ENCODE measurements at regions not wholly inside any gene's neighbourhood (a gene's known extent, or its start where the extent isn't known, plus 50 kb on each side); places are given as distances from the start of the nearest gene placed in this dataset.

DNA sequence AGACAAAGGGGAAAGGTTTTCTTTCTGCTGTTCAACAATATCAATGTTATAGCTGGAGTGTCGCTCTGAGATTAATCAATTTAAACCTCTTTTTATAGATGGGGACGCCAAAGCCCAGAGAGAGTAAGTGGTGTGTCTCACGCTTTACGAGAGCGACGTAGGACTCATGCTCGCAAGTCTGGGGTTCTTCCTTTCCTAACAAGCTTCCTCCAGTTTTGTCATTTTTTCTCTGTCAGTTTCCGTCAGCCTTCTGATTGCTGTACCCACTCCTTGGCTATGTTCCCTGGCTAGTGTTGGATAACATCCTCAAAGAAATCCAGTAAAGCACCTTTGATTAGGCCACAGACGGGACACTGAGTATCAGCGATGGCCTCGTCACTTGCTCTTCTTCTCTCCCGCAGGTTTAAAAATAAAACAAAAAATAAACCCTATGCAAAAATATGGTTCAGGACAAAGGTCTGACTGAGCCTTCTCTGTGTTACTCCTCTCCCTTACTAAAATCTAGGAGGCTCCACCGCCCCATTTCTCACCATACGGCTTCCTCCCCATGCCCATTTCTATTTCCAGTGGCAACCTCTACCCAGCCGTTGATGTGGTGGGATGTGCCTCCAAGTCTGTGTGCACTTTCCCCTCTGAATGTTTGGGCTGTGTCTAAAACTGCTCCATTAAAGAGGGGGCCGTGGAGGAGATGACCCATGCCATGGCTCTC is 172.7 kb upstream of the PARP11 start:
- no peak for DNase-seq

DNA sequence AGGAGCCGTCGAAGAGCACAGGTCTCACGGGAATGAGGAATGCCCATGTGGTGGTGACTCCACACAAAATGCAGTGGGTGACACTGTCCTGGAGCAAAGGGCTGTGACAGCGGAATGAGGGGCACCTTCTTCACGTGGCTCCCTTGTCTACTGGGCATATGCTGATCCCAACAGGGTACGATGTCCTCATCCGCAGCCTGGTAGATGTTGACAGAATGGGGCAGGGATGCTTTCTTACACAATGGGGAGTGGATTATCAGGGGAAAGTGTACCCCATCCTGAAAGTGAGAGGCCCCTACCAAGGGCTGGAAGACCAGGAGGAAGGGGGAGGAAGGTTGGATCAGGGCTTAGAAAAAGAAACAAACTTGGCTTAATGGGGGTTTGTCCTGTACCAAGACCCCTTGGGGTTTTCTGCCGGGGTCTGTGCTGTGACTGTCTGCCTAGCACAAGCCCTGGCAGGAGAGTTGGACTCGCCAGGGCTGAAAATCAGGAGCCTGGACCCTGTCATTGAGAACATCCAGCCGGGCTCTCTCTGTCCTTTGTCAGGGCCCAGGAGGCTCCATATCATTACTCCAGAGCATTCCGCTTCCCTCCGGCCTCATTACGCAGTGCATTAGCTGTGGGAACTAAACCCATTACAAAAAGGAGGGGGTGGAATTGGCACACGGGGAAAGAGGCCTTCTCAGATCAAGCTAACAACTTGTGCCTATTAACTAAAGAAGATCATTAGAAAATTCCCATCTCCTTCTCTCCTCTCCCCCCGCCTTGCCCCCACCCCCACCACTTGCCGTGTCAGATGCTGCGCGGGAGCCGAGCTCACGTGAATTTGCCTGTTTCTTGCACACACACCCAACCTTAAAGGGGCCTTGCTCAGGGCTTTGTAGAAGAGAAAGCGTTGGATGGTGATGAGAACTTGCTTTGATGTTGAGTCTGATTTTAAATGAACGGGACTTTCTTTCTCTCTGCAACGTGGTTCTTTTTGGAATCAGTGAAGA is 171.8 kb upstream of the PARP11 start:
- no peak for DNase-seq

DNA sequence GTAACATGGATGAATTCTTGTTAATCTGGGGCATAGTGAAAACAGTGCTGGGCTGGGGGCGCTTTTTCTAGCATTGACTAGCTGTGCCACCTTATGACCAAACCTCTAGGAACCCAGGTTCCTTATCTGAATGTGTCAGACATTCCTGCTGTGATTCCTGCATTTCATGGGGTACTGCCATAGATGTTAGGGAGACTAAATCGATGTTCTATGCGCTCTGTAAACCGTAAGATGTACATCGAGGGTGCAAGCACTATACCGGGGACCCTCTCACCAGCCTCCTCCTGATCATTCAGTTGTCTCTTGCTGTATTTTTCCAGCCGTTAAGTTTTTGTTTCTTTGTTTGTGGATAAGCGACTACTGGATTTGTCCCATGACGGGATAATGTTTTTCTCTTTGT is 170.9 kb upstream of the PARP11 start:
- no peak for DNase-seq

DNA sequence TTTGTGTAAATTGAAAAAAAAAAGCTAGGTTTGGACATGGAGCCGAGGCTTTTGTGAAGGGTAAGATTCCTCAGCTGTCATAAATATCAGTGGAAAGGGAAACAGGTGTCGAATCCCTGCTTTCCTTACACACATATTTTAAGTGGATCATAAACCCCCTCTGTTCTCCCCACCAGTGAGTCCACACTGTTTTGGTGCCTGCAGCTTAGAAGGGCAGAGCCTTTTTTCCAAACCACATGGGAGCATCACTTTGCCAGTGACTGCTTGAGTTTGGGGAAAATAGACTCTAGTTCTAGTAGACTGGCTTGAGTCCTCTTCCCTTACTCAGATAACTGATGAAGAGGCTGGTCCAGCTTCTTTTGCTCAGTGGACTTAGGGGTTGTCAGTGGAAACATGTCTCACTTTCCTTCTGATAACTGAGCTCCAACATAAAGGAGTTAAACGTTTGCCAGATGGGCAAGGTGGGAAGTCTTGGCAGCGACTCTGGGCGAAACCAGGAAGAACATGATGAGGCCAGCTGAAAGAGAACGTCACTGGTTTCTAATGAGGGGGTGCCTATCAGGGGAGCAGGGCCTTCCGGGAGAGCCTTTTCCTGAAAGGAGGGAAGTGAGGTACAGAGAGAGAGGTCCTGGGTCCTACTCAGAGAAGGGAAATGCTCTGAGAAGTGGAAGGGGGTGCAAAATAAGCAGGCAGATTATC is 168.1 kb upstream of the PARP11 start:
- no peak for DNase-seq

DNA sequence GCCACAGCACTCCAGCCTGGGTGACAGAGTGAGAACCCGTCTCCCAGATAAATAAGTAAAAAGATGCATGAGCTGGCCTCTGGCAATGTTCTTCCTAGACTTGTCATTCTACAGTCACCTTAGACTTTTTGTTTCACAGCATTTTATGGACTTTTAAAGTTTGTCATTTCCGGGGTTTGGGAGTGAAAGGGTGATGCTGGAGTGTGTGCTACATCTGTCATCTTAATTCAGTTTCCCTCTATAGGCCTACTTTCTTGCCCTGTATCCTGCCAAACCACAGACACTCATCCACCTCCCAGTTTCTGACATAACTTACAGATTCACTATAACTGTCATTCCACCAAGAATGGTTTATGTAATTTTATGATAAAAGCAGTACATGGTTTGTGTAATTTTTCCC is 166.7 kb upstream of the PARP11 start:
- DNase-seq: no peak

DNA sequence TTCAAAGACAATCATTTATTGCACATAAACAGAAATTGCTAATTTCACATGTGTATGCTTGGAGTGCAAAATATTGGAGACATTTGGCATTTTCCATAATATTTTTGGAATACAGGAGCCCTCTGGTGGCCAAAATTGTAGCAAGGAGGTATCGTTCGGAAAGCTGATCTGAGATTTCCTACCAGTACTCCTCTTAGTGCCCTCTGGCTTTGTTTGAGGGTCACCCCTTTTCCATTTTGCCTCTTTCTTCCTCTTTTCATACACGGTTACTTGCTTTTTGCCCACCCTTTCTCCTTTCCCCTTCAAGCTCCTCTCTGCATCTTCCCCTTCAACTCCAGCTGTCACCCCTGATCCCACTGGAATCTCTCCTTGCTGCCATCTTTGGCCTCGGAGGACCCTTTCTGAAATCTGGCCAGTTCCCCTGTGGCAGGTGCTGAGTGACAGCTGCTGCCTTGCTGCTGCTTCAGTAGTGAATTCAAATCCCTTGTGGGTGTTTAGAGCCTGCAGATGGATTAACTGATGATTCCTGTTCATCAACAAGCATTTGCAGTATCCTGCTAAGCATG is 164.6 kb upstream of the PARP11 start:
- DNase-seq: peak; percentile 21

DNA sequence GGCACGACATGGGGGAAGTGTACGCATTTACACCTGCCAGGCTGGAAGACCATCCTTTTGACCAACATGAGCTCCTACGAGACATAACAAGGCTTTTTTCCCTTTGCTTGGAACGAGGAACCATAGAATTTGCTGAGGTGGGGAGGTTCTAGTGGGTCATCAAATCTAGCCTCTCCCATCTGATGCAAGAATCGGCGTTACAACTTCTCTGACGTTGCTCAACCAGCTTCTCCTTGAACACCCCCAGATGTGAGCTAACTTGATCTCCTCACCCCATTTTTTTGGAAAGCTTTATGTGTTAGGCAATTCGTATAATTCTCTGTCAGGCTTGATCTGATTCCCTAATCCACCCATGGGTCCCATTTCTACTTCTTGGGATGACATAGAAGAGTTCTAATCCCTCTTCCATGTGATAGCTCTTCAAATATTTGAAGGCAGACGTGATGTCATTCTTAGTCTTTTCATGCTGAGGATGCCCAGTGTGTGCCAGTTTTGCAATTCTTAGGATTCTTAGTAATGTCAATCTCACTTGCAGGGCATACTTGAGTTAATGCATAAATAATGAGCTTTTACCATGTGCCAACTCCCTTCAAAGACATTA is 163.6 kb upstream of the PARP11 start:
- DNase-seq: no peak

DNA sequence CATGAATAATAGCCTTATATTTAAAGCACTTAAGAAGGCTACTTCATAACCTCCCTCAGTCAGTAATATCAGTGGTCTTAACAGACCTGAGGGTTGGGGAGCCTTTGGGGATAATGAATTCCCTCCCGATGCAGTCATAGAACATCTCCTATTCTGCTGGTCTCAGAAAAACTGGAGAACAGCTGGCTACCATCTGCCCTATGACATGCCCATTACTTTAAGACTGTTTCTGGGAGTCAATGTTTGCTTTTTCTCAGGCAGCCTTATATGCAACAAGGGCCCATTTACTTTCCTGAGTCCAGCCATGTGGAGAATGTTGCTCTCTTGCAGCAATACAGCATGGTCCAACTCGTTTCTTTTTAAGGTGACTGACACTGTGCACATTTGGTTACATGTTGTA is 161.7 kb upstream of the PARP11 start:
- DNase-seq: no peak

DNA sequence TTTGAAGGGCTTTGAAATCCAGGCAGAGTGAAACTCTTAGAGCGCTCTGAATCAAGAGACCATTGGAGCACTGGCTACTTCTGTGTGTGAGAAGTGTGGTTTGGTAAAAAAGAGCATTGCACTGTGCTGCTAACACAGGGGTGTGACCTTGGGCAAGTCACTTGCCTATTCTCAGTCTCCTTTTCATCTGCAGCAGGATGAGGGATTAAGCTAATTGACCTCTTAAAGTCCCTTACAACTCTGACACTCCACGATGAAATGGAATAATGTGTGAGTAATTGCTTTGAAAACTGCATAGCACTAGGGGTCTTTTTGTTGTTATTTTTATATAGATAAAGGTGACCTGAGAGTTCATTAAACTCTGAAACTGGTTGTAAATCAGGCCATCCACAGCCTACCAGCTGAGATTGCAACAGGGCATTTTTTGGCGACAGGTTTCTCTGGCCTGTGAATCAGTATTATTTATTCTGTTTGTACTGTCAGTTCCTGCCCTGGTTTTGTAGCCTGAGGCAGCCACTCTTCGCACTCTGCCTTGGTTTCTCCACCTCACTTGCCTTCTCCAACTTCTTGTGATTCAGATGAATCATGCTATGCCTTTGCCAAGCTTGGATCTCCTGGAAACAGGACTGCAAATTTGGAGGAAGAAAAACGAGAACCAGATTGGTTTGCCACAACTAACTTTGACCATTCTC is 159.9 kb upstream of the PARP11 start:
- DNase-seq: no peak

DNA sequence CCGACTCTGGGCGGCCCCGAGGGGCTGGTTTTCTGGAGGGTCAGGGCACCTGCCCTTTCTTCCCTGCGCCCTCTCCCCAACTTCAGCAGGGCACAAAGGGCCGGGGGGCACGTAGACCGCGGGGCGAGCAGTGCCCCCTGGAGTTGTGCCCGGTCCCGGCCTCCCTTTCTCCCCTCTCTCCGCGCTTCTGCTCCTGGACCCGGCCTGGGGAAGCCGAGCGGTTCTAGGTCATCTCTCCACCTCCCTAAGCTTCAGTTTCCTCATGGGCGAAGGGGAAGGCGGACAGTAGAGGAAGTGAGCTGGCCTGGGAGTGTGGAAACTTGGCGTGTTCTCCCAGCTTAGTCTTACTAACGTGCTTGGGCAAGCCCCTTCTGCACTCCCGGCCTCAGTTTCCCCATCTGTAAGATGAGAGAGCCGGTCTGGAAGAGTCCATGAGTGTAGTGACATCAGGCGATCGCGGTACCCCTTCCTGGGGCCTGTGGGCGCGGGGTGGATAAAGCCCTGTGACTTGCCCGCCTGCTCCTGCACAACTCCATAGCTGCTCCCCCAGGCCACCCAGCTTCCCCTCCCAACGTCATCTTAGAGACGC is 158.6 kb upstream of the PARP11 start:
- no peak for DNase-seq

DNA sequence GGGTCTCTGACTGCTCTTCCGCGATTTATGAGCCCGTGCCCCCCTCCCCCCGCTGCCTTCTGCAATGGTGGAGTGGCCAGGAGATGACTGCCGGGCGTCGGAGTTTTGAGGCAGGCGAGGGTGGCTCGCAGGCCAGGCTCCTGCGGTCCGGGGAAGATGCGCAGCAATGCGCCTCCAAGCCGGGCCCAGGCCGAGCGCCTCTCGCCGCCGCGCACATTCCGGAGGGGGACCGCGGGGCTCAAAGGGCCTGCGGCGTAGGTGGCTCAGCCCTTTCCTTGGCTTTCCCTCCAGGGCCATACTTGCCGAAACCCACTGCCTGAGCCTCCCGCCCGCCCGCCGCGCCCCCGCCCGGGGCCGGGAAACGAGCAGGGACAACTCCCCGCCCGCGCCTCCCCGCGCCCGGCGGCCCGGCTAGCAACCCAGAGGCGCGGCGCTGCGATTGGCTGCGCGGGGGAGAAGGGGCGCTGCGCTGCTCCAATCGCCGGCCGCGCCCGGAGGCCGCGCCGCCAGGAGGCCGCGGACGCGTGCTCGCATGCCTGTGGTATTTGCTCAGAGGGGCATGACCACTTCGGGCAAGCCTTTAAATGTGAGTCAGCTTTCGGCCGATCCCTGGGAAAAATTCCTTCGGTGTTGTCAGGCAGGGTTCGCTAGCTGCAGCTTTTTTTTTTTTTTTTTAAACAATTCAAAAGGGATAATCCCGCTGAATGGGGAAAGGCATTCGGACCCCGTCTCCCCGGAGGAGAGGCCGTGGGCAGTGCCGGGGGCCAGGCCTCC is 157.9 kb upstream of the PARP11 start:
- DNase-seq: peak; percentile 6

DNA sequence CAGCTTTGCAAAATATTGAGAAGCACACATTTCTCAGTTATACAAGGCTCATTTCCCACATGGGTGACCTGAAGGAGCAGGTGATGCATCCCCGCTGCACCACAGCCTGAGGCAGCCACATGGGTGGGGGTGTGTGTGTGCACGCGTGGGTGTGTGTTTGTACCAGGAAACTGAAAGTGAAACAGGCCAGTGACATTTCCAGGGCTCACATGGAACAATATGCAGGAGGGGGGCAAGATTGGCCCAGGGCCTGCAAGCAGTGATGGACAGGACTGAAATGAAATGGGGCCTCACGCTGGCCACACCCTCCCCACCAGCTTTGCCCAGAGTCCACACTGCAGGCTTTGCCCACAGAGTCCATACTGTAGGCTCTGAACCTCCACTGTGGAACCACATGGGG is 154.2 kb upstream of the PARP11 start:
- DNase-seq: no peak

DNA sequence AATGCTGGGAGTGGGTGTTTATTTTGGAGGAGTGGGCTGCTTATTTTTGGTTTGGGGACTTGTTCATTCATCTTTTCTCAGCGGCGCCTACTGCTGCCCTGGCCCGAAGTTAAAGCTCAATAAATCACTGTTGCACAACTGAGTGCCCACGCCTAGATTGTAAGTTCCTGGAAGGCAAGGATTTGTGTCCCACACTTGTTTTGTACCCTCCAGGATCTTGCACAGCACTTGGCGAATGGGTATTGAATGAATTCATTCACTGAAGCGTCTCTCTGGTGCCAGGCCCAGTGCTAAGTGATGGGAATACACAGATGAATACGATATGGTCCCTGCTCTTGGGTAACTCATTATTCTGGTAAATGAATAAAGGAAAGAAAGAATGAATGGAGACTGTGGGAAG is 153.3 kb upstream of the PARP11 start:
- no peak for DNase-seq

DNA sequence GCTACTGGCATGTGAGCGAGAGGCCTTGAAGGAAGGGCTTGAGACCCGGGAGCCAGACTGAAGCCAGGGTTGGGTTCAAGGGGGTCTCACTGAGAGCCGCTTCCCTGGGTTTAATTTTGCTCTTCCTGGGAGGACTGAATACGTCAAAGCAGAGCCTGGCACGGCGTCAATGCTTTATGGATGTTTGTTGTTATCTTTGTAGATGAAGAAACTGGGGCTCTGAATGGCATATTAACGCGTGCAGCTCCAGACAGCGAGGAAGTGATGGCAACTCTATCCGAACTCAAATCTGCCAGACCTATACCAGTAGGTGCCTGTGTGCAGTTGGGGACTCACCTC is 152.8 kb upstream of the PARP11 start:
- no peak for DNase-seq

DNA sequence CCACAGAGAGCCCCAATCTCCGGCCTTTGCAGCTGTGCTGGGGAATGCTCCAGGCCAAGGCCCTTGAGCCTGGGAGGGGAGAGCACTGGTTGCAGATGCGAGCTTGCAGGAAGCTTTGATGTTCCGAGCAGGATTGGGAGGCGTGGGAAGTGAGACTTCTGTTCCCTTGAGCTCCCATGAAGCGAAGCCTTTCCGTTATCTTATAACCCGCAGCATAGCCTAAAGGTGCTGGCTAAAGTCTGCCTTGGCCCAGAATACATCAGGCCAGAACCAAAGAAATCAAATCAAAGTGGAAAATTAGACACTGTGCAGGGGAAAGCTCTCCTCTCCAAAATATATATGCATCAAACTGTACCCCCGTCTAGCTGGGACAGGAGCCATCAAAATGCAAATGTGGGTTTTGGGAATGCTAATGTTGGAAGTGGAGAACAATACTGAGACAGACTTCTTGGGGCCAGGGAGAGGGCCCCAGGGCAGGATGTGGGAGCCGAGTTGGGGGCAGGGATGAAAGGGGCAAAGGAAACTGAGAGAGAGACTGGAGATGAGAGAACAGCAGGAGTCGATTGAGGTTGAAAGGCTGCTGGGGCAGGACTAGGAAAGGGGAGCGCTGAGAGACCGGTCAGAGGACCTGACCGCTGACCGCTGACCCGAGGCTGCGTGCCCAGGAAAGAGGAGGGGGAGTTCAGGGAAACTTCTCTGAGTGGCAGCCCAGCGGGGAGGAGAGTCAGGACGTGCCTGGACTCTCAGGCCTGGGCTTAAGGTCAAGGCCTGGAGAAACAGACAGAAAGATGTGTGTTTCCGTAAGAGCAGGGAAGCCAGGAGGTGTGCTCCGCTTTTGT is 152.2 kb upstream of the PARP11 start:
- DNase-seq: no peak

DNA sequence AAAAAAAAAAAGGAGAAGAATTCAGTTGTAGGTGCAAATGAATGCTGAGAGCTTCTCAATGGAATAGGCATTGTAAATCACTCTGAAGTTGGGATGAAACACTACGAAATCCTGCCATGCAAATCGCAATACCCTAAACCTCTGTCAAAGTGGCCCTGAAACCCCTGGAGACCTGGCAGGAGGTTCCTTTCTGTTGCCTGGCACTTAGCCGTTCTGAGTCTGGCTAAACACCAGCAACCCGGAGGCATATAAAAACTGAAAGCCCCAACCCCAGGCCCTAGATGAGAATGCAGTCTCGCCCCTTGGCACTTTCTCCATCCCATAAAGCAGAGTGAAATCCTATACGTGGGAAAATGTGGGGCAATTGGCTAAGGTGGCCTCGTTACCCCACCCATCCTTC is 151.5 kb upstream of the PARP11 start:
- DNase-seq: no peak

DNA sequence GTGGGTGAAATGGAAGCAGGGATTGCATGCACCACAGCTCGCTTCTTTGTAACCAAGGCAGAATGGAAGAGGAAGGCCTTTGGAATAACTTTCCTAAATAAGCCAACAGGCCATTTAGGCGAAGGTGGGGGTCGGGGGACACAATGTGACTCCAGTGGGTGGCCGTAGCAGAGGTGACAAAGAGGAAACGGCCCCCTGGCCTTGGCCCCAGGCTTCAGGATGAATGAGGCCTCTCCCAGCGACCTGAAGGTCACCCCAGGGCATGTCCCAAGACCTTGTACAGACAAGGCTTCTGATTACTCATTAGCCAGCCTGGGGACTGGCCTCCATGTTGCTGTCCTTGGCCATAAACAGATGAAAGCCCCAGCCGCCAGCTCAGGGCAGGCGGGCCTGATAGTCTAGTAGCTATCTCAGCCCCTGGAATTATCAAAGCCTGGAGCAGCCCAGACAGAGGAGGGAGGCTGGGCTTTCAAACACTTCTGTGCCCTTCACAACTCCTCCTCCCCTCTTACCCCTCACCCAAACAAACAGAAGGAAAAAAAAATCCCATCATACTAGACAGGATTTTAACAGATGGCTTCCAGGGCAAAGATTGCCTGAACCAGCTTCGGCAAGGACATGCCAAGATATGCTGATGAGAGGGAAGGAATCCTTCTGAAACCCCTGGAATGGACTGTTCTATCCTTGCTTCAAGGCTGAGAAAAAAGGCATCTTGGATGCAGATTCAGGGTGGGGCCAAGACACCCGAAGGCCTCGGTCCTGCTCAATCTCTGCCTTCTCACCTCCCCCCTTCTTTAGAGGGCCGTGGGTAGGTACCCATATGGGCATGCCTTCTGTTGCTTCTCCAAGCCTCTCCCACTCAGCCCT is 142.3 kb upstream of the PARP11 start:
- no peak for DNase-seq

DNA sequence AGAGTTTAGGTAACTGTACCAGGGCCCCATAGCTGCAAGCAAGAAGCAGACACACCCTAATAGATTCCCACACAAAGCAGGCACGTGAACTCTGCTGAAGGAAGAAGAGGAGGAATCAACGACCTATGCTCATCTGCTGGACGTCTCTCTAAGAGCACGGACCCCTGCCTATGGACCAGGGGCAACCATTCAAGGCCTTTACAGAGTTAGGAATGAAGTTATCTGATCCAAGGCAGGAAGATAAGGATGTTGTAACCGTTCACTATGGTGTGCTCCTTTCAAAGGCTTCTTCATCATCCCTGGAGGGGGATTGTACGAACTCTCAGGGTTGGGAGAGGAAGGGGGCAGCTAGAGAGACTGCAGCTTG is 141.6 kb upstream of the PARP11 start:
- DNase-seq: no peak

DNA sequence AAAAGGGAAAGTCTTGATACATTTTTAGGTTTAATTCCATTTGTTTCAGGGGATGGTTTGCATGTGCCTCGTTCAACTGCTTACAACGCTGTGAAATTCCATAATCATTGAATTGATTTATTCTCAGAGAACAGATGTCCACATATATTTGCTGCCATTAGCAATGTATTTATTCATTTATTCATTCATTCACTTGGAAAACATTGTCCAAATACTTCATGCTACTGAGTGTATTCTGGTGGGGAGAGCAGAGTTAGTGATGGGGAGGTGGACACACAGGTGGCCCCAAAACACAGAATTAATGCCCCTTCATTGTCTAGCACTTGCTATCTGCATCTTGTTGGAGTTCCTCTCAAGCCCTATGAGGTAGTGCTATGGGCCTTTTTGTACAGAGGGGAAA is 141.2 kb upstream of the PARP11 start:
- no peak for DNase-seq

Data from NCI-H524 treated with DMSO at 0.1 percent for 48 hours (cell line).